ENCODE measurements at regions not wholly inside any gene's neighbourhood (a gene's known extent, or its start where the extent isn't known, plus 50 kb on each side); places are given as distances from the start of the nearest gene placed in this dataset.
"Not testable (repeated sequence)": the region's sequence is repeated elsewhere in the genome, so short reads cannot be mapped to it uniquely, and the experiment has no call there.

DNA sequence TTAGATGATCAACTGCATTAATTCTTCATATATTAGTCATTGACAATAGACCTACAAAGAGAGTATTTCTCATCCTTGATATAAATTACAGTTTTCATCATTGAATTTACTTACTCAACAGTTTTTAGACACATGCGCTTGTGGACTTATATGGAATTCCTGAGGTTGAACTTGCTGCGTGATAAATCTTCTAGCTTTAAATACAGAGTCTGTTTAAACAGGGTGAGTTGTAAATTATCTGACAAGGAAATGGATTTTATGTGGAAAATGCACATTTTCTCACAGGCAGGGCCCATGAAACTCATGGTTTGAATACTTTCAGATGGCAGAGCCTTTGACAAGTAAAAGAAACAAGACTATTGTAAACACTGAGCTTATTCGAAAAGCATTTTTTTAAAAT, 280.5 kb downstream of the SPATA31A6 start:
- not testable (repeated sequence) for H3K4me2 ChIP-seq (ENCODE audit: low read depth, low read length, poor library complexity, severe bottlenecking); H4K20me1 ChIP-seq (ENCODE audit: low read depth, low read length); H3K9me3 ChIP-seq (ENCODE audit: insufficient read depth, low read length); H3K79me2 ChIP-seq (ENCODE audit: insufficient read depth, low read length); H3K36me3 ChIP-seq (ENCODE audit: low read length); H3K9ac ChIP-seq (ENCODE audit: low read length); H3K4me3 ChIP-seq (ENCODE audit: insufficient read depth, low read length, poor library complexity, severe bottlenecking); H3K27ac ChIP-seq (ENCODE audit: low read depth, low read length); H3K9me2 ChIP-seq (replicated peaks; ENCODE audit: insufficient read depth, low read length); H2AFZ ChIP-seq (ENCODE audit: low read depth, low read length, severe bottlenecking); H3K27me3 ChIP-seq (ENCODE audit: low read length); H3F3A ChIP-seq (ENCODE audit: insufficient read depth)

DNA sequence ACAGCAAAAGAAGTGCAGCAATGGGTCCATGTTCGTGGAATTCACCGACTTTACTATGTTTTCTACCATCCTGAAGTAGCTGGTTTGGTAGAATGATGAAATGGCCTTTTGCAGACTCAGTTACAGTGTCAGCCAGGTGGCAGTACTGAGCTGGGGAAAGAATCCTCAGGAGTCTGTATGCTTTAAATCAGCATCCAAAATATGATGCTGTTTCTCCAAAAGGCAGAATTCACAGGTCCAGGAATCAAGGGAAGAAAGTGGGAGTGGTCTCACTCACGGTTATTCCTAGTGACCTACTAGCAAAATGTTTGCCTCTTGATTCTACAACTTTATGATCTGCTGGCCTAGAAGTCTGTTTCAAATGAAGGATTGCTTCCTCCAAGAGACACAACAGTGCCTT, 287.1 kb downstream of the SPATA31A6 start:
- not testable (repeated sequence) for H3K36me3 ChIP-seq (ENCODE audit: low read length); H3K9me3 ChIP-seq (ENCODE audit: insufficient read depth, low read length); H3K27ac ChIP-seq (ENCODE audit: low read depth, low read length)

DNA sequence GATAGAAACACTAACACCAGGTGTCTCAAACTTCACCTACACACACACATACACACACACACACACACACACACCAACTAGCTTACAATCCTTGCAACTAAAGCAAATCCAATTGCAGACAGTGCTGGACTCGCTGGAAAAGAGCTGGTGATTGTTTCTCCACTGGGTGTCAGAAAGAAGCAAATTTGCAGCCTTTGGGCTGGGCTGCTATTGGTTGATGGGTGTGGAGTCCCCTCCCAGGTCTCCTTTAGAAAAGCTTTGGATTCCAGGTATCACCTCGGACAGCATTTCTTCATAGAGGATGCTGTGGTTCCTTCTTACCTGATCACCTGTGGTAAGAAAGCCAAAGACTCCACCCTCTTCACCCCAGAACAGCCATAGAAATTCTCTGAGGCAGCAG, 307.5 kb downstream of the SPATA31A6 start:
- not testable (repeated sequence) for H3K4me3 ChIP-seq (ENCODE audit: insufficient read depth, low read length, poor library complexity, severe bottlenecking); H2AFZ ChIP-seq (ENCODE audit: low read depth, low read length, severe bottlenecking); H3K27ac ChIP-seq (ENCODE audit: low read depth, low read length); H3K9ac ChIP-seq (ENCODE audit: low read length); H3K4me2 ChIP-seq (ENCODE audit: low read depth, low read length, poor library complexity, severe bottlenecking); H3F3A ChIP-seq (ENCODE audit: insufficient read depth); H3K9me3 ChIP-seq (ENCODE audit: insufficient read depth, low read length); H3K36me3 ChIP-seq (ENCODE audit: low read length); H3K79me2 ChIP-seq (ENCODE audit: insufficient read depth, low read length); H3K9me2 ChIP-seq (replicated peaks; ENCODE audit: insufficient read depth, low read length); H3K27me3 ChIP-seq (ENCODE audit: low read length); H4K20me1 ChIP-seq (ENCODE audit: low read depth, low read length)

More for the DNA sequence above, 287.1 kb downstream of the SPATA31A6 start:
- not testable (repeated sequence) for H3K27me3 ChIP-seq (ENCODE audit: low read length); H3K9me2 ChIP-seq (replicated peaks; ENCODE audit: insufficient read depth, low read length); H3K4me3 ChIP-seq (ENCODE audit: insufficient read depth, low read length, poor library complexity, severe bottlenecking); H2AFZ ChIP-seq (ENCODE audit: low read depth, low read length, severe bottlenecking); H3K79me2 ChIP-seq (ENCODE audit: insufficient read depth, low read length); H3K4me2 ChIP-seq (ENCODE audit: low read depth, low read length, poor library complexity, severe bottlenecking); H3F3A ChIP-seq (ENCODE audit: insufficient read depth); H3K9ac ChIP-seq (ENCODE audit: low read length); H4K20me1 ChIP-seq (ENCODE audit: low read depth, low read length)
- TF ChIP-seq, protein P1, sequence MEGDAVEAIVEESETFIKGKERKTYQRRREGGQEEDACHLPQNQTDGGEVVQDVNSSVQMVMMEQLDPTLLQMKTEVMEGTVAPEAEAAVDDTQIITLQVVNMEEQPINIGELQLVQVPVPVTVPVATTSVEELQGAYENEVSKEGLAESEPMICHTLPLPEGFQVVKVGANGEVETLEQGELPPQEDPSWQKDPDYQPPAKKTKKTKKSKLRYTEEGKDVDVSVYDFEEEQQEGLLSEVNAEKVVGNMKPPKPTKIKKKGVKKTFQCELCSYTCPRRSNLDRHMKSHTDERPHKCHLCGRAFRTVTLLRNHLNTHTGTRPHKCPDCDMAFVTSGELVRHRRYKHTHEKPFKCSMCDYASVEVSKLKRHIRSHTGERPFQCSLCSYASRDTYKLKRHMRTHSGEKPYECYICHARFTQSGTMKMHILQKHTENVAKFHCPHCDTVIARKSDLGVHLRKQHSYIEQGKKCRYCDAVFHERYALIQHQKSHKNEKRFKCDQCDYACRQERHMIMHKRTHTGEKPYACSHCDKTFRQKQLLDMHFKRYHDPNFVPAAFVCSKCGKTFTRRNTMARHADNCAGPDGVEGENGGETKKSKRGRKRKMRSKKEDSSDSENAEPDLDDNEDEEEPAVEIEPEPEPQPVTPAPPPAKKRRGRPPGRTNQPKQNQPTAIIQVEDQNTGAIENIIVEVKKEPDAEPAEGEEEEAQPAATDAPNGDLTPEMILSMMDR (IDR thresholded peaks at IDR 0.05; ENCODE audit: insufficient read depth, low read length, poor library complexity, severe bottlenecking), result peak; percentile 40

DNA sequence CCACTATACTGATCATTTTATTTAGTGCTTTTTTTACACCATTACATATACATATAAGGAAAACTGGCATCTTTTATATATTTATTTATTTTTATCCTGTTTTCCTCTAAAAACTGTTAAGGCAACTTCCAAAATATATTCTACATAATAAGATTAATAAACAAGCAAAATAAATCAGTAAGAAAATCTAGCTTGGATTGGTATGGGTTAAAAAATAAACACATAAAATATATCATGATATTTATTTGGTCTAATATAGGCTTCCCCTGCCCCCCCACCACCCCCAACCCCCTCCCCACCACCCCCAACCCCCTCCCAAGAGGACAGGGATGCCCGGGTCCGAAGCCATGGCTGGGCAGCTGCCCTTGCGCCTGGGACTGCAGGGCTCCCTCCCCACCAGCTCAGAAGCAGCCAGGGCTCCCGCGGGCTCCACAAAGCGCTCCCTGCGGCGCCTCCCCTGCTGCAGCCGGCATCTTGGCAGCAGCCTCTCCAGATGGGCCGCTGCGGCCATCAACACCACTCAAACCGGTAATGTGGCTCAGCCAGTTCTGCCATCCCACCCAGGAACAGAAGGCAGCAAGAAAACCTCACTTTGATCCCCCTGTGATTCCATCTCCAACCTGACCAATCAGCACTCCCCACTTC, 319.3 kb downstream of the SPATA31A6 start:
- not testable (repeated sequence) for H3K79me2 ChIP-seq (ENCODE audit: insufficient read depth, low read length); H2AFZ ChIP-seq (ENCODE audit: low read depth, low read length, severe bottlenecking)

DNA sequence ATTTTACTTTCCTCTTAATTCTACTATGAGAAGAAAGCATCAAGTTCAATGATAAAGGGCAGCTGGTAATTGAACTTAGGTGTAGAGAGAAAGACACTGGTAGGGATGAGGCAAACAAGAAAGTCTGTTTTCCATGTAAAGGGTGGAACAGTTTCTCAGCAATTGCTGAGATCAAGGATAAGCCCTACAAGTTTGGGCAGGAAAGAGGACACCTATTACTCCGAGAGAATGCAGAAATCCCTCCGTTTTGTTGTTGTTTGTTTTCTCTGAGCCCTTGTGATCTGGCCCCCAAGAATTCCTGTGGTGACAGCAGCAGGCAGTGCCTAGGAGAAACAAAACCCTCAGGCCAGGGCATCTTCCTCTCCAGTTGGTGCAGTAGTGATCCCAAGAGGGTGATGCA, 324.7 kb downstream of the SPATA31A6 start:
- not testable (repeated sequence) for H3K27ac ChIP-seq (ENCODE audit: low read depth, low read length); H3K4me3 ChIP-seq (ENCODE audit: insufficient read depth, low read length, poor library complexity, severe bottlenecking); H4K20me1 ChIP-seq (ENCODE audit: low read depth, low read length); H3F3A ChIP-seq (ENCODE audit: insufficient read depth); H3K4me2 ChIP-seq (ENCODE audit: low read depth, low read length, poor library complexity, severe bottlenecking); H3K36me3 ChIP-seq (ENCODE audit: low read length); H3K27me3 ChIP-seq (ENCODE audit: low read length); H2AFZ ChIP-seq (ENCODE audit: low read depth, low read length, severe bottlenecking); H3K79me2 ChIP-seq (ENCODE audit: insufficient read depth, low read length); H3K9me2 ChIP-seq (replicated peaks; ENCODE audit: insufficient read depth, low read length); H3K9ac ChIP-seq (ENCODE audit: low read length); H3K9me3 ChIP-seq (ENCODE audit: insufficient read depth, low read length)

More for the DNA sequence above, 319.3 kb downstream of the SPATA31A6 start:
- not testable (repeated sequence) for H3K9ac ChIP-seq (ENCODE audit: low read length); H3K27me3 ChIP-seq (ENCODE audit: low read length); H3K27ac ChIP-seq (ENCODE audit: low read depth, low read length); H3K9me3 ChIP-seq (ENCODE audit: insufficient read depth, low read length); H3K4me3 ChIP-seq (ENCODE audit: insufficient read depth, low read length, poor library complexity, severe bottlenecking); H3K9me2 ChIP-seq (replicated peaks; ENCODE audit: insufficient read depth, low read length); H3F3A ChIP-seq (ENCODE audit: insufficient read depth); H3K36me3 ChIP-seq (ENCODE audit: low read length); H3K4me2 ChIP-seq (ENCODE audit: low read depth, low read length, poor library complexity, severe bottlenecking); H4K20me1 ChIP-seq (ENCODE audit: low read depth, low read length)

DNA sequence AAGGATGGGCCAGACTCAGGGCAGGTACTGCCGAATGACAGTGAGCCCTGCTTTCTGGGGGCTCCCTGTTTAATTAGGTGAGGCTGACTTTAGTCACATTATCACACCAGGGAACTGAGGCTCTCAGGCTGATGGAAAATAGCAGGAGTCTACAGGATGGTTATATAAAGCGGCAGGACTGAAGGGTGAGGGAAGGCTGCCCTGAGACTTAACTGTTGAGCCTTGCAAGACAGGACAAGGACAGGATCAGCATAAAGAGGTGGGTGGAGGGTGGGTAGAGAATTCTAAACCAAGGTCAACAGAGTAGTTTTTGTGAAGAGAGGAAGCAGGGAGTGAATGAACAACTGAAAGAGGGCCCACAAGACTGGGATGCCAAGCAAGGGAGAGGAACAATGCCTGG, 330.1 kb downstream of the SPATA31A6 start:
- not testable (repeated sequence) for H4K20me1 ChIP-seq (ENCODE audit: low read depth, low read length); H3K4me2 ChIP-seq (ENCODE audit: low read depth, low read length, poor library complexity, severe bottlenecking); H2AFZ ChIP-seq (ENCODE audit: low read depth, low read length, severe bottlenecking); H3K36me3 ChIP-seq (ENCODE audit: low read length); H3F3A ChIP-seq (ENCODE audit: insufficient read depth); H3K27me3 ChIP-seq (ENCODE audit: low read length); H3K9me2 ChIP-seq (replicated peaks; ENCODE audit: insufficient read depth, low read length); H3K9me3 ChIP-seq (ENCODE audit: insufficient read depth, low read length); H3K9ac ChIP-seq (ENCODE audit: low read length); H3K79me2 ChIP-seq (ENCODE audit: insufficient read depth, low read length); H3K27ac ChIP-seq (ENCODE audit: low read depth, low read length); H3K4me3 ChIP-seq (ENCODE audit: insufficient read depth, low read length, poor library complexity, severe bottlenecking)

DNA sequence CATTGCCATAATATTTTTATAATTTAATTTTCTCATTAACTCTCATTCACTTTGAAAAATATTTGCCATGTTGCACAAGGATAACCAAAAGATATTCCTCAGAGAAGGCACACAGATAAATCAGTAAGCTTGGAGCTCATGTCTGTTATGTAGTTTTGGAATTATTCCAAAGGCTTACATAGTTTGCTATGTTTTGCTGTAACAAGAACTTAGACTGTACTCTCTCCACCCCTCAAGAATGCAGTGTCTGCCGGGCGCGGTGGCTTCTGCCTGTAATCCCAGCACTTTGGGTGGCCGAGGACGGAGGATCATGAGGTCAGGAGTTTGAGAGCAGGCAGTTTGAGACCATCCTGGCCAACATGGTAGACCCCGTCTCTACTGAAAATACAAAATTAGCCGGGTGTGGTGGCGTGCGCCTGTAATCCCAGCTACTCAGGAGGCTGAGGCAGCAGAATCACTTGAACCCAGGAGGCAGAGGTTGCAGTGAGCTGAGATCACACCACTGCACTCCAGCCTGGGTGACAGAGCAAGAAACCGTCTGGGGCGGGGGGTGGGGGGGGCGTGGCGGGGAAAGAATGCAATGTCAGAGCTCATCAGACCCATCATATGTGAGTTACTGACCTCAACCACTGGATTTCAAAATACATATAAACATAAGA, 351.0 kb downstream of the SPATA31A6 start:
- not testable (repeated sequence) for H4K20me1 ChIP-seq (ENCODE audit: low read depth, low read length); H3K36me3 ChIP-seq (ENCODE audit: low read length); H3K4me3 ChIP-seq (ENCODE audit: insufficient read depth, low read length, poor library complexity, severe bottlenecking); H3K79me2 ChIP-seq (ENCODE audit: insufficient read depth, low read length); H3K27me3 ChIP-seq (ENCODE audit: low read length); H3K9me3 ChIP-seq (ENCODE audit: insufficient read depth, low read length); H3K9me2 ChIP-seq (replicated peaks; ENCODE audit: insufficient read depth, low read length); H3F3A ChIP-seq (ENCODE audit: insufficient read depth); H2AFZ ChIP-seq (ENCODE audit: low read depth, low read length, severe bottlenecking); H3K27ac ChIP-seq (ENCODE audit: low read depth, low read length); H3K9ac ChIP-seq (ENCODE audit: low read length); H3K4me2 ChIP-seq (ENCODE audit: low read depth, low read length, poor library complexity, severe bottlenecking)
